ENCODE measurements at regions not wholly inside any gene's neighbourhood (a gene's known extent, or its start where the extent isn't known, plus 50 kb on each side); places are given as distances from the start of the nearest gene placed in this dataset.

GRCh38 chr4:128560754-128561495, 248.6 kb upstream of the JADE1 start:
- Histone ChIP-seq H3K4me1 (ENCODE audit: control insufficient read depth, insufficient read depth, low read length) (peaks cover 27% of the 10 kb centered on the region), H3K27me3 (replicated peaks; ENCODE audit: control insufficient read depth, insufficient read depth, low read length) (no peaks in the 10 kb centered on the region)
- DNase-seq (ENCODE audit: low read depth): no peak

GRCh38 chr4:128558896-128559679, 250.4 kb upstream of the JADE1 start:
- H3K9me3 ChIP-seq (ENCODE audit: control insufficient read depth, low read length): no peaks in the 10 kb centered on the region
- no peak overlapping the region for H3K4me3 ChIP-seq (ENCODE audit: low read length)
- DNase-seq (ENCODE audit: low read depth): no peak
- no peaks in the 10 kb centered on the region for H3K27me3 ChIP-seq (replicated peaks; ENCODE audit: control insufficient read depth, insufficient read depth, low read length)
- H3K9ac ChIP-seq (ENCODE audit: low read length): peak overlapping the region; percentile 1
- H3K4me1 ChIP-seq (ENCODE audit: control insufficient read depth, insufficient read depth, low read length): peaks cover 31% of the 10 kb centered on the region
- H3K36me3 ChIP-seq (ENCODE audit: control insufficient read depth, insufficient read depth, low read length, severe bottlenecking): no peaks in the 10 kb centered on the region

More at GRCh38 chr4:128560754-128561495, 248.6 kb upstream of the JADE1 start:
- Histone ChIP-seq H3K9me3 (ENCODE audit: control insufficient read depth, low read length) (no peaks in the 10 kb centered on the region), H3K36me3 (ENCODE audit: control insufficient read depth, insufficient read depth, low read length, severe bottlenecking) (no peaks in the 10 kb centered on the region), H3K4me3 (ENCODE audit: low read length) (no peak overlapping the region), H3K9ac (ENCODE audit: low read length) (no peak overlapping the region)

- Histone ChIP-seq H3K36me3 (ENCODE audit: control insufficient read depth, insufficient read depth, low read length, severe bottlenecking) (no peaks in the 10 kb centered on the region), H3K4me3 (ENCODE audit: low read length) (no peak overlapping the region), H3K4me1 (ENCODE audit: control insufficient read depth, insufficient read depth, low read length) (peaks cover 37% of the 10 kb centered on the region), H3K9ac (ENCODE audit: low read length) (no peak overlapping the region), H3K27me3 (replicated peaks; ENCODE audit: control insufficient read depth, insufficient read depth, low read length) (no peaks in the 10 kb centered on the region), H3K9me3 (ENCODE audit: control insufficient read depth, low read length) (no peaks in the 10 kb centered on the region)
- DNase-seq (ENCODE audit: low read depth): no peak
Measured at GRCh38 chr4:128556756-128557155, 252.7 kb upstream of the JADE1 start.

GRCh38 chr4:128553686-128554515, 255.6 kb upstream of the JADE1 start:
- no peak for DNase-seq (ENCODE audit: low read depth)
- peak overlapping the region; percentile 89 for H3K9ac ChIP-seq (ENCODE audit: low read length)
- H3K4me1 ChIP-seq (ENCODE audit: control insufficient read depth, insufficient read depth, low read length): peaks cover 29% of the 10 kb centered on the region
- no peaks in the 10 kb centered on the region for H3K9me3 ChIP-seq (ENCODE audit: control insufficient read depth, low read length)
- H3K27me3 ChIP-seq (replicated peaks; ENCODE audit: control insufficient read depth, insufficient read depth, low read length): no peaks in the 10 kb centered on the region
- no peaks in the 10 kb centered on the region for H3K36me3 ChIP-seq (ENCODE audit: control insufficient read depth, insufficient read depth, low read length, severe bottlenecking)
- peak overlapping the region; percentile 87 for H3K4me3 ChIP-seq (ENCODE audit: low read length)

GRCh38 chr4:128552586-128552907, 257.0 kb upstream of the JADE1 start:
- no peak for DNase-seq (ENCODE audit: low read depth)
- Histone ChIP-seq H3K9ac (ENCODE audit: low read length) (peak overlapping the region; percentile 89), H3K9me3 (ENCODE audit: control insufficient read depth, low read length) (no peaks in the 10 kb centered on the region), H3K27me3 (replicated peaks; ENCODE audit: control insufficient read depth, insufficient read depth, low read length) (no peaks in the 10 kb centered on the region), H3K36me3 (ENCODE audit: control insufficient read depth, insufficient read depth, low read length, severe bottlenecking) (no peaks in the 10 kb centered on the region), H3K4me3 (ENCODE audit: low read length) (peak overlapping the region; percentile 87), H3K4me1 (ENCODE audit: control insufficient read depth, insufficient read depth, low read length) (peaks cover 23% of the 10 kb centered on the region)

GRCh38 chr4:128551280-128551679, 258.2 kb upstream of the JADE1 start:
- no peaks in the 10 kb centered on the region for H3K36me3 ChIP-seq (ENCODE audit: control insufficient read depth, insufficient read depth, low read length, severe bottlenecking)
- no peaks in the 10 kb centered on the region for H3K27me3 ChIP-seq (replicated peaks; ENCODE audit: control insufficient read depth, insufficient read depth, low read length)
- H3K9ac ChIP-seq (ENCODE audit: low read length): no peak overlapping the region
- no peak overlapping the region for H3K4me3 ChIP-seq (ENCODE audit: low read length)
- H3K4me1 ChIP-seq (ENCODE audit: control insufficient read depth, insufficient read depth, low read length): peaks cover 20% of the 10 kb centered on the region
- no peaks in the 10 kb centered on the region for H3K9me3 ChIP-seq (ENCODE audit: control insufficient read depth, low read length)
- DNase-seq (ENCODE audit: low read depth): no peak

GRCh38 chr4:128550060-128550459, 259.4 kb upstream of the JADE1 start:
- Histone ChIP-seq H3K9me3 (ENCODE audit: control insufficient read depth, low read length) (no peaks in the 10 kb centered on the region), H3K4me1 (ENCODE audit: control insufficient read depth, insufficient read depth, low read length) (peaks cover 20% of the 10 kb centered on the region), H3K27me3 (replicated peaks; ENCODE audit: control insufficient read depth, insufficient read depth, low read length) (no peaks in the 10 kb centered on the region), H3K36me3 (ENCODE audit: control insufficient read depth, insufficient read depth, low read length, severe bottlenecking) (no peaks in the 10 kb centered on the region), H3K9ac (ENCODE audit: low read length) (no peak overlapping the region), H3K4me3 (ENCODE audit: low read length) (no peak overlapping the region)
- DNase-seq (ENCODE audit: low read depth): no peak

GRCh38 chr4:128549636-128550035, 259.9 kb upstream of the JADE1 start:
- H3K9ac ChIP-seq (ENCODE audit: low read length): no peak overlapping the region
- no peaks in the 10 kb centered on the region for H3K27me3 ChIP-seq (replicated peaks; ENCODE audit: control insufficient read depth, insufficient read depth, low read length)
- no peak overlapping the region for H3K4me3 ChIP-seq (ENCODE audit: low read length)
- H3K9me3 ChIP-seq (ENCODE audit: control insufficient read depth, low read length): no peaks in the 10 kb centered on the region
- H3K4me1 ChIP-seq (ENCODE audit: control insufficient read depth, insufficient read depth, low read length): peaks cover 19% of the 10 kb centered on the region
- no peaks in the 10 kb centered on the region for H3K36me3 ChIP-seq (ENCODE audit: control insufficient read depth, insufficient read depth, low read length, severe bottlenecking)
- no peak for DNase-seq (ENCODE audit: low read depth)

GRCh38 chr4:128548381-128548780, 260.8 kb upstream of the PGRMC2 start:
- Histone ChIP-seq H3K9ac (ENCODE audit: low read length) (no peak overlapping the region), H3K27me3 (replicated peaks; ENCODE audit: control insufficient read depth, insufficient read depth, low read length) (no peaks in the 10 kb centered on the region), H3K36me3 (ENCODE audit: control insufficient read depth, insufficient read depth, low read length, severe bottlenecking) (no peaks in the 10 kb centered on the region)

GRCh38 chr4:128544272-128544671, 256.7 kb upstream of the PGRMC2 start:
- H3K9me3 ChIP-seq (ENCODE audit: control insufficient read depth, low read length): no peaks in the 10 kb centered on the region
- H3K4me1 ChIP-seq (ENCODE audit: control insufficient read depth, insufficient read depth, low read length): no peaks in the 10 kb centered on the region
- H3K9ac ChIP-seq (ENCODE audit: low read length): no peak overlapping the region
- no peaks in the 10 kb centered on the region for H3K36me3 ChIP-seq (ENCODE audit: control insufficient read depth, insufficient read depth, low read length, severe bottlenecking)
- H3K4me3 ChIP-seq (ENCODE audit: low read length): no peak overlapping the region
- H3K27me3 ChIP-seq (replicated peaks; ENCODE audit: control insufficient read depth, insufficient read depth, low read length): no peaks in the 10 kb centered on the region
- no peak for DNase-seq (ENCODE audit: low read depth)

More at GRCh38 chr4:128548381-128548780, 260.8 kb upstream of the PGRMC2 start:
- Histone ChIP-seq H3K4me1 (ENCODE audit: control insufficient read depth, insufficient read depth, low read length) (peaks cover 6% of the 10 kb centered on the region), H3K9me3 (ENCODE audit: control insufficient read depth, low read length) (no peaks in the 10 kb centered on the region), H3K4me3 (ENCODE audit: low read length) (no peak overlapping the region)
- no peak for DNase-seq (ENCODE audit: low read depth)

- H3K4me3 ChIP-seq (ENCODE audit: low read length): no peak overlapping the region
- H3K9ac ChIP-seq (ENCODE audit: low read length): no peak overlapping the region
- no peaks in the 10 kb centered on the region for H3K9me3 ChIP-seq (ENCODE audit: control insufficient read depth, low read length)
- no peak for DNase-seq (ENCODE audit: low read depth)
- H3K36me3 ChIP-seq (ENCODE audit: control insufficient read depth, insufficient read depth, low read length, severe bottlenecking): no peaks in the 10 kb centered on the region
- no peaks in the 10 kb centered on the region for H3K4me1 ChIP-seq (ENCODE audit: control insufficient read depth, insufficient read depth, low read length)
- no peaks in the 10 kb centered on the region for H3K27me3 ChIP-seq (replicated peaks; ENCODE audit: control insufficient read depth, insufficient read depth, low read length)
Measured at GRCh38 chr4:128543696-128544095, 256.1 kb upstream of the PGRMC2 start.

Measured in adipocyte (in vitro differentiated cells).